Hepatocyte (in vitro differentiated cells): ENCODE measurements at regions not wholly inside any gene's neighbourhood (a gene's known extent, or its start where the extent isn't known, plus 50 kb on each side); places are given as distances from the start of the nearest gene placed in this dataset.

ENCODE experiments used
- DNase-seq: peaks from one replicate; pipeline ENCODE4 v3.0.0-alpha.2; 2016; ENCODE audit warnings: low spot score
- H2AFZ ChIP-seq: fragments of 200-600 bp; sonication (generic); 2 replicates; pipeline ENCODE4 v1.6.0; 2016; ENCODE audit warnings: antibody characterized with exemption, mild to moderate bottlenecking
- H3K27ac ChIP-seq: fragments of 200-600 bp; sonication (generic); 2 replicates; pipeline ENCODE4 v1.5.1; 2016; ENCODE audit warnings: mild to moderate bottlenecking
- H3K27me3 ChIP-seq: fragments of 200-600 bp; sonication (generic); 2 replicates; pipeline ENCODE4 v1.6.1; 2016
- H3K36me3 ChIP-seq: fragments of 200-600 bp; sonication (generic); replicated peaks from 2 replicates; pipeline ENCODE4 v1.5.1; 2016; ENCODE audit warnings: low read depth; ENCODE audit not compliant: insufficient read depth
- H3K4me1 ChIP-seq: fragments of 200-600 bp; sonication (generic); 2 replicates; pipeline ENCODE4 v1.5.1; 2016; ENCODE audit warnings: mild to moderate bottlenecking, moderate library complexity; ENCODE audit not compliant: insufficient read depth
- H3K4me2 ChIP-seq: fragments of 200-600 bp; sonication (generic); 2 replicates; pipeline ENCODE4 v1.6.0; 2016
- H3K4me3 ChIP-seq: fragments of 200-600 bp; sonication (generic); 2 replicates; pipeline ENCODE4 v1.5.1; 2016; ENCODE audit warnings: mild to moderate bottlenecking
- H3K79me2 ChIP-seq: fragments of 200-600 bp; sonication (generic); 2 replicates; pipeline ENCODE4 v1.6.0; 2017; ENCODE audit warnings: mild to moderate bottlenecking
- H3K9me2 ChIP-seq: fragments of 200-600 bp; sonication (generic); replicated peaks from 2 replicates; pipeline ENCODE4 v1.6.0; 2017; ENCODE audit warnings: mild to moderate bottlenecking; ENCODE audit not compliant: insufficient read depth
- H3K9me3 ChIP-seq: fragments of 200-600 bp; sonication (generic); 2 replicates; pipeline ENCODE4 v1.5.1; 2016; ENCODE audit warnings: low read depth, mild to moderate bottlenecking
- H4K20me1 ChIP-seq: fragments of 200-600 bp; sonication (generic); 2 replicates; pipeline ENCODE4 v1.6.0; 2016; ENCODE audit warnings: mild to moderate bottlenecking; ENCODE audit not compliant: insufficient read depth, poor library complexity, severe bottlenecking
- EZH2 ChIP-seq: fragments of 200-600 bp; sonication (generic); IDR thresholded peaks from 2 replicates; pipeline ENCODE4 v1.6.1; 2016; ENCODE audit warnings: antibody characterized with exemption, mild to moderate bottlenecking, borderline replicate concordance
- EZH2phosphoT487 ChIP-seq: fragments of 200-600 bp; sonication (generic); IDR thresholded peaks from one replicate; pipeline ENCODE4 v1.6.1; 2018; ENCODE audit warnings: antibody characterized with exemption, mild to moderate bottlenecking, low read depth, moderate library complexity; ENCODE audit not compliant: unreplicated experiment, severe bottlenecking
- WGBS: methylation state at CpG from one replicate; pipeline ENCODE4 v1.1.6; 2016; ENCODE audit warnings: low lambda C conversion rate; ENCODE audit errors: missing lambda C conversion rate; 5-methylcytosine and 5-hydroxymethylcytosine counted together
- TF ChIP-seq, protein P1 (sequence below): fragments of 200-600 bp; sonication (generic); IDR thresholded peaks from 2 replicates; pipeline ENCODE4 v1.5.1; 2016; ENCODE audit warnings: antibody characterized with exemption, mild to moderate bottlenecking; ENCODE audit not compliant: poor library complexity

DNA sequence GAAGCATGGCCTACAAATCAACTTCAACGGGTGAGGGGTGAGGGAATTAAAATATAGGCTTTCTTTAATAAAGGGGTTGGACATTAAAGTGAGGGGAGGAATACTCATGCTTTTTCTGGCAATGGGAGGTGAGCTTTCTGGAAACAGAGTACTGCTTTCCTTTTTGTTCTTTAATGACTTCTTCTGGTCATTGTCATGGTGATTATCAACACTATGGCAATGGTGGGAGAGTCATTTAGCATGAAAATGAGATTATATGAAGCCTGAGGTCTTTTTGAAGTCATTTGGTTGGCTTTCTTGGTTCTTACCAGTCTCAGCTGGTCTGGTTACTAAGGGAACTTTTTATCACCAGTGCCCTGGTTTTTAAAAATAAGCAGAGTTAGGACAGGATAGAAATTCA lies 475.8 kb upstream of the LRRC4C start:
- Histone ChIP-seq H3K27me3 (no peaks in the 10 kb centered on the region), H3K9me2 (no peaks in the 10 kb centered on the region), H3K27ac (no peak overlapping the region), H3K9me3 (no peaks in the 10 kb centered on the region), H3K36me3 (no peaks in the 10 kb centered on the region), H3K4me3 (no peak overlapping the region), H2AFZ (no peak overlapping the region), H4K20me1 (no peaks in the 10 kb centered on the region), H3K79me2 (no peaks in the 10 kb centered on the region), H3K4me2 (no peak overlapping the region), H3K4me1 (no peaks in the 10 kb centered on the region)
- DNase-seq, result no peak
- 68% methylated on average over 1 of the region's 1 CpG for WGBS
- TF ChIP-seq EZH2 (no peak), EZH2phosphoT487 (no peak)
- TF ChIP-seq, protein P1, sequence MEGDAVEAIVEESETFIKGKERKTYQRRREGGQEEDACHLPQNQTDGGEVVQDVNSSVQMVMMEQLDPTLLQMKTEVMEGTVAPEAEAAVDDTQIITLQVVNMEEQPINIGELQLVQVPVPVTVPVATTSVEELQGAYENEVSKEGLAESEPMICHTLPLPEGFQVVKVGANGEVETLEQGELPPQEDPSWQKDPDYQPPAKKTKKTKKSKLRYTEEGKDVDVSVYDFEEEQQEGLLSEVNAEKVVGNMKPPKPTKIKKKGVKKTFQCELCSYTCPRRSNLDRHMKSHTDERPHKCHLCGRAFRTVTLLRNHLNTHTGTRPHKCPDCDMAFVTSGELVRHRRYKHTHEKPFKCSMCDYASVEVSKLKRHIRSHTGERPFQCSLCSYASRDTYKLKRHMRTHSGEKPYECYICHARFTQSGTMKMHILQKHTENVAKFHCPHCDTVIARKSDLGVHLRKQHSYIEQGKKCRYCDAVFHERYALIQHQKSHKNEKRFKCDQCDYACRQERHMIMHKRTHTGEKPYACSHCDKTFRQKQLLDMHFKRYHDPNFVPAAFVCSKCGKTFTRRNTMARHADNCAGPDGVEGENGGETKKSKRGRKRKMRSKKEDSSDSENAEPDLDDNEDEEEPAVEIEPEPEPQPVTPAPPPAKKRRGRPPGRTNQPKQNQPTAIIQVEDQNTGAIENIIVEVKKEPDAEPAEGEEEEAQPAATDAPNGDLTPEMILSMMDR, result no peak

GRCh38 chr11:41935795-41936194 lies 476.3 kb upstream of the LRRC4C start:
- H3K36me3 ChIP-seq, result no peaks in the 10 kb centered on the region
- no peaks in the 10 kb centered on the region for H3K79me2 ChIP-seq
- H4K20me1 ChIP-seq, result no peaks in the 10 kb centered on the region
- H3K4me3 ChIP-seq, result no peak overlapping the region
- H3K4me1 ChIP-seq, result no peaks in the 10 kb centered on the region
- H3K9me2 ChIP-seq, result no peaks in the 10 kb centered on the region
- no peak overlapping the region for H3K4me2 ChIP-seq
- TF ChIP-seq EZH2 (no peak), EZH2phosphoT487 (no peak)
- TF ChIP-seq, protein P1, result no peak
- H3K27me3 ChIP-seq, result no peaks in the 10 kb centered on the region
- H3K9me3 ChIP-seq, result no peaks in the 10 kb centered on the region
- no peak overlapping the region for H3K27ac ChIP-seq
- 79% methylated on average over 1 of the region's 1 CpG for WGBS
- H2AFZ ChIP-seq, result no peak overlapping the region
- no peak for DNase-seq

GRCh38 chr11:41943656-41944055 lies 484.2 kb upstream of the LRRC4C start:
- Histone ChIP-seq H2AFZ (no peak overlapping the region), H3K9me3 (no peaks in the 10 kb centered on the region), H3K27ac (no peak overlapping the region), H4K20me1 (no peaks in the 10 kb centered on the region), H3K79me2 (no peaks in the 10 kb centered on the region), H3K27me3 (no peaks in the 10 kb centered on the region), H3K4me2 (no peak overlapping the region), H3K4me3 (no peak overlapping the region), H3K36me3 (no peaks in the 10 kb centered on the region), H3K4me1 (no peaks in the 10 kb centered on the region), H3K9me2 (no peaks in the 10 kb centered on the region)
- no peak for DNase-seq
- 98% methylated on average over 3 of the region's 3 CpGs for WGBS
- TF ChIP-seq EZH2 (no peak), EZH2phosphoT487 (no peak)
- TF ChIP-seq, protein P1, result no peak

DNA sequence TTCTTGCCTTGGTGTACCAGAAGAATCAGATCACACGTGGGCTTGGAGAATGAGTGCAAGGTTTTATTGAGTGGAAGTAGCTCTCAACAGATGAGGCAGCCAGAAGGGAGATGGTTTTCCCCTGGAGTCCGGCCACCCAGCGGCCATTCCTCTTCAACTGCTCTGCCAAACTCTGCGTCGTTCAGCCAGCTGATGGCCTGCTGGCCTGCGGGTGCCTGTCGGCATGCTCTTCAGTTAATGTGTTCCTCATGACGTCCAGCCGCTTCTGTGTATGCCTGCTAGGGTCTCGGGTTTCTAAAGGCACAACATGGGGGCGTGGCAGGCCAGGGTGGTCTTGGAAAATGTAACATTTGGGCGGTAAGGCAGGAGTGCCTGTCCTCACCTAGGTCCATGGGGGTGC lies 487.9 kb upstream of the LRRC4C start:
- TF ChIP-seq EZH2, result no peak
- TF ChIP-seq, protein P1, result no peak
- TF ChIP-seq EZH2phosphoT487, result no peak
- no peaks in the 10 kb centered on the region for H4K20me1 ChIP-seq
- no peaks in the 10 kb centered on the region for H3K9me3 ChIP-seq
- no peak overlapping the region for H3K4me3 ChIP-seq
- no peak overlapping the region for H2AFZ ChIP-seq
- no peak for DNase-seq
- H3K4me2 ChIP-seq, result no peak overlapping the region
- no peaks in the 10 kb centered on the region for H3K36me3 ChIP-seq
- WGBS, result 56% methylated on average over 12 of the region's 12 CpGs
- no peaks in the 10 kb centered on the region for H3K4me1 ChIP-seq
- no peaks in the 10 kb centered on the region for H3K27me3 ChIP-seq
- H3K79me2 ChIP-seq, result no peaks in the 10 kb centered on the region
- H3K27ac ChIP-seq, result no peak overlapping the region
- no peaks in the 10 kb centered on the region for H3K9me2 ChIP-seq
